Hippocampal formation (tissue), 2 donors: ENCODE measurements at regions not wholly inside any gene's neighbourhood (a gene's known extent, or its start where the extent isn't known, plus 50 kb on each side); places are given as distances from the start of the nearest gene placed in this dataset.

Experiments used
- DNase-seq, 2 donors: peaks; one replicate each; lab custom pipeline; 2025; lab: John Stamatoyannopoulos, UW

GRCh38 chr14:53610947-53611346 lies 345.7 kb downstream of the BMP4 start:
- DNase-seq = no peak

GRCh38 chr14:53609009-53609408 lies 347.6 kb downstream of the BMP4 start:
- DNase-seq = no peak

- DNase-seq = no peak
Observed at GRCh38 chr14:53608369-53608768, 348.3 kb downstream of the BMP4 start.

- DNase-seq = no peak
Observed at GRCh38 chr14:53606203-53606602, 350.4 kb downstream of the BMP4 start.

- no peak for DNase-seq
Observed at GRCh38 chr14:53605562-53605961, 351.1 kb downstream of the BMP4 start.

GRCh38 chr14:53603994-53604393 lies 352.6 kb downstream of the BMP4 start:
- DNase-seq = no peak

- DNase-seq = no peak
Observed at GRCh38 chr14:53601409-53601808, 355.2 kb downstream of the BMP4 start.

- no peak for DNase-seq
Observed at GRCh38 chr14:53599221-53599945, 357.2 kb downstream of the BMP4 start.

- no peak for DNase-seq
Observed at GRCh38 chr14:53596853-53597525, 359.6 kb downstream of the BMP4 start.

- no peak for DNase-seq
Observed at GRCh38 chr14:53591816-53592215, 364.8 kb downstream of the BMP4 start.

GRCh38 chr14:53581504-53581903 lies 375.1 kb downstream of the BMP4 start:
- no peak for DNase-seq

GRCh38 chr14:53571641-53572328 lies 384.8 kb downstream of the BMP4 start:
- DNase-seq = no peak

- no peak for DNase-seq
Observed at GRCh38 chr14:53570411-53571387, 385.9 kb downstream of the BMP4 start.

- DNase-seq = no peak
Observed at GRCh38 chr14:53569446-53569845, 387.2 kb downstream of the BMP4 start.

- no peak for DNase-seq
Observed at GRCh38 chr14:53567236-53567780, 389.3 kb downstream of the BMP4 start.

GRCh38 chr14:53564870-53565269 lies 391.8 kb downstream of the BMP4 start:
- no peak for DNase-seq

GRCh38 chr14:53563628-53564027 lies 393.0 kb downstream of the BMP4 start:
- no peak for DNase-seq

GRCh38 chr14:53553221-53553620 lies 400.1 kb upstream of the DDHD1 start:
- DNase-seq = no peak

GRCh38 chr14:53551862-53552261 lies 398.7 kb upstream of the DDHD1 start:
- no peak for DNase-seq

GRCh38 chr14:53550776-53551175 lies 397.7 kb upstream of the DDHD1 start:
- no peak for DNase-seq

- DNase-seq = no peak
Observed at GRCh38 chr14:53549956-53550355, 396.8 kb upstream of the DDHD1 start.

- no peak for DNase-seq
Observed at GRCh38 chr14:53547593-53547992, 394.5 kb upstream of the DDHD1 start.
